Naive thymus-derived CD8-positive, alpha-beta T cell (primary cell): ENCODE measurements at regions not wholly inside any gene's neighbourhood (a gene's known extent, or its start where the extent isn't known, plus 50 kb on each side); places are given as distances from the start of the nearest gene placed in this dataset.

Source experiments
- ATAC-seq, 2 donors: fragments of 150-1000 bp; cut with Tn5 transposase in 1 of 2; sonication (Bioruptor Pico), chemical (Tn5 transposase) in 1 of 2; 1 replicate in 1 of 2; 2 replicates in 1 of 2; pipeline ENCODE4 v1.10.0; 2021; ENCODE audit warnings: mild to moderate bottlenecking in 2 of 2, moderate library complexity in 2 of 2
- POLR2A ChIA-PET: fragments of 350-600 bp; sonication (Branson Sonifier 250); formaldehyde crosslinking; loops from one replicate; lab custom pipeline; 2021; ENCODE audit warnings: antibody characterized with exemption; lab: Charles Lee
- DNase-seq, 10 donors: peaks; one replicate each; pipeline versions ENCODE4 v3.0.0 to v3.0.0-alpha.2; 2020 to 2022
- H3K27ac Mint-ChIP-seq, 10 donors: one replicate each; pipeline ENCODE4 v1.8.0; 2020 to 2022; ENCODE audit warnings: mild to moderate bottlenecking in 10 of 10, mixed read lengths in 10 of 10, moderate library complexity in 4 of 10, inconsistent platforms in 1 of 10
- H3K27me3 Mint-ChIP-seq, 5 donors: one replicate each; pipeline ENCODE4 v1.8.0; 2021 to 2022; ENCODE audit warnings: mixed read lengths in 5 of 5
- H3K36me3 Mint-ChIP-seq, 3 donors: one replicate each; pipeline ENCODE4 v1.8.0; 2020 to 2022; ENCODE audit warnings: mixed read lengths in 3 of 3, mild to moderate bottlenecking in 2 of 3, inconsistent platforms in 1 of 3
- H3K4me1 Mint-ChIP-seq, 4 donors: one replicate each; pipeline ENCODE4 v1.8.0; 2021 to 2022; ENCODE audit warnings: mixed read lengths in 4 of 4
- H3K4me3 Mint-ChIP-seq, 10 donors: one replicate each; pipeline ENCODE4 v1.8.0; 2020 to 2022; ENCODE audit warnings: mild to moderate bottlenecking in 10 of 10, mixed read lengths in 10 of 10, moderate library complexity in 6 of 10, inconsistent platforms in 1 of 10
- H3K9me3 Mint-ChIP-seq, 9 donors: one replicate each; pipeline ENCODE4 v1.8.0; 2020 to 2022; ENCODE audit warnings: mixed read lengths in 9 of 9, mild to moderate bottlenecking in 3 of 9, inconsistent platforms in 1 of 9, moderate library complexity in 1 of 9

- peaks cover 0 to 10% (median 1%) of the 10 kb centered on the region in 5 donors for H3K27me3 Mint-ChIP-seq
- H3K4me3 Mint-ChIP-seq: no peak overlapping the region
- POLR2A ChIA-PET: no interaction called here
- no peak overlapping the region for H3K27ac Mint-ChIP-seq
- H3K9me3 Mint-ChIP-seq: no peaks in the 10 kb centered on the region
- H3K36me3 Mint-ChIP-seq: no peaks in the 10 kb centered on the region
- DNase-seq: no peak
- no peak for ATAC-seq
- no peaks in the 10 kb centered on the region for H3K4me1 Mint-ChIP-seq
These were observed 203.4 kb downstream of the KIT start for GRCh38 chr4:54861201-54861600.

- POLR2A ChIA-PET: no interaction called here
- H3K4me3 Mint-ChIP-seq: no peak overlapping the region
- no peak for ATAC-seq
- H3K9me3 Mint-ChIP-seq: no peaks in the 10 kb centered on the region
- H3K27me3 Mint-ChIP-seq: peaks cover 0 to 10% (median 1%) of the 10 kb centered on the region in 5 donors
- no peak overlapping the region for H3K27ac Mint-ChIP-seq
- DNase-seq: no peak
- no peaks in the 10 kb centered on the region for H3K4me1 Mint-ChIP-seq
- no peaks in the 10 kb centered on the region for H3K36me3 Mint-ChIP-seq
These were observed 197.6 kb downstream of the KIT start for GRCh38 chr4:54855191-54855854.

GRCh38 chr4:54852602-54853001, 194.8 kb downstream of the KIT start:
- Mint-ChIP-seq H3K27me3 (peaks cover 0 to 4% (median 1%) of the 10 kb centered on the region in 5 donors), H3K36me3 (no peaks in the 10 kb centered on the region), H3K4me1 (no peaks in the 10 kb centered on the region), H3K27ac (no peak overlapping the region), H3K9me3 (no peaks in the 10 kb centered on the region), H3K4me3 (no peak overlapping the region)
- POLR2A ChIA-PET: no interaction called here
- ATAC-seq (no peak), DNase-seq (no peak)

- Mint-ChIP-seq H3K36me3 (no peaks in the 10 kb centered on the region), H3K4me1 (no peaks in the 10 kb centered on the region), H3K4me3 (no peak overlapping the region), H3K27me3 (peaks cover 0 to 4% (median 0%) of the 10 kb centered on the region in 5 donors), H3K9me3 (no peaks in the 10 kb centered on the region), H3K27ac (no peak overlapping the region)
- ATAC-seq (no peak), DNase-seq (no peak)
- POLR2A ChIA-PET: no interaction called here
These were observed 194.3 kb downstream of the KIT start for GRCh38 chr4:54852054-54852453.

GRCh38 chr4:54844911-54845310, 187.2 kb downstream of the KIT start:
- peaks cover 0 to 10% (median 0%) of the 10 kb centered on the region in 4 donors for H3K4me1 Mint-ChIP-seq
- POLR2A ChIA-PET: no interaction called here
- no peak overlapping the region for H3K4me3 Mint-ChIP-seq

GRCh38 chr4:54843946-54844345, 186.2 kb downstream of the KIT start:
- H3K27me3 Mint-ChIP-seq: no peaks in the 10 kb centered on the region
- H3K4me1 Mint-ChIP-seq: peaks cover 0 to 10% (median 0%) of the 10 kb centered on the region in 4 donors

More at GRCh38 chr4:54844911-54845310, 187.2 kb downstream of the KIT start:
- H3K36me3 Mint-ChIP-seq: no peaks in the 10 kb centered on the region
- H3K27me3 Mint-ChIP-seq: no peaks in the 10 kb centered on the region
- H3K27ac Mint-ChIP-seq: no peak overlapping the region
- peaks cover 0 to 2% (median 0%) of the 10 kb centered on the region in 9 donors for H3K9me3 Mint-ChIP-seq
- DNase-seq (no peak), ATAC-seq (no peak)

GRCh38 chr4:54843106-54843505, 185.3 kb downstream of the KIT start:
- Mint-ChIP-seq H3K4me3 (no peak overlapping the region), H3K4me1 (peaks cover 0 to 10% (median 0%) of the 10 kb centered on the region in 4 donors), H3K27ac (no peak overlapping the region), H3K36me3 (no peaks in the 10 kb centered on the region), H3K9me3 (peaks cover 0 to 2% (median 0%) of the 10 kb centered on the region in 9 donors), H3K27me3 (no peaks in the 10 kb centered on the region)
- no peak for DNase-seq
- POLR2A ChIA-PET: no interaction called here
- no peak for ATAC-seq

More at GRCh38 chr4:54843946-54844345, 186.2 kb downstream of the KIT start:
- H3K27ac Mint-ChIP-seq: no peak overlapping the region
- H3K36me3 Mint-ChIP-seq: no peaks in the 10 kb centered on the region
- POLR2A ChIA-PET: no interaction called here
- peaks cover 0 to 2% (median 0%) of the 10 kb centered on the region in 9 donors for H3K9me3 Mint-ChIP-seq
- no peak overlapping the region for H3K4me3 Mint-ChIP-seq
- ATAC-seq (no peak), DNase-seq (no peak)

GRCh38 chr4:54842656-54843055, 184.9 kb downstream of the KIT start:
- ATAC-seq (no peak), DNase-seq (no peak)
- H3K9me3 Mint-ChIP-seq: peaks cover 0 to 2% (median 0%) of the 10 kb centered on the region in 9 donors
- H3K27me3 Mint-ChIP-seq: no peaks in the 10 kb centered on the region
- no peak overlapping the region for H3K4me3 Mint-ChIP-seq
- POLR2A ChIA-PET: no interaction called here
- H3K27ac Mint-ChIP-seq: no peak overlapping the region
- H3K4me1 Mint-ChIP-seq: peaks cover 0 to 10% (median 0%) of the 10 kb centered on the region in 4 donors
- H3K36me3 Mint-ChIP-seq: no peaks in the 10 kb centered on the region

- ATAC-seq (no peak), DNase-seq (no peak)
- peaks cover 0 to 10% (median 0%) of the 10 kb centered on the region in 4 donors for H3K4me1 Mint-ChIP-seq
- no peaks in the 10 kb centered on the region for H3K36me3 Mint-ChIP-seq
- H3K9me3 Mint-ChIP-seq: peaks cover 0 to 2% (median 0%) of the 10 kb centered on the region in 9 donors
- H3K4me3 Mint-ChIP-seq: no peak overlapping the region
- H3K27me3 Mint-ChIP-seq: no peaks in the 10 kb centered on the region
- no peak overlapping the region for H3K27ac Mint-ChIP-seq
- POLR2A ChIA-PET: no interaction called here
These were observed 184.5 kb downstream of the KIT start for GRCh38 chr4:54842226-54842625.

GRCh38 chr4:54840992-54841768, 183.4 kb downstream of the KIT start:
- no peak for ATAC-seq
- no peak for DNase-seq
- H3K36me3 Mint-ChIP-seq: no peaks in the 10 kb centered on the region
- H3K27me3 Mint-ChIP-seq: no peaks in the 10 kb centered on the region
- peak overlapping the region in 1 of 10 donors; percentile 33 for H3K27ac Mint-ChIP-seq
- H3K9me3 Mint-ChIP-seq: peaks cover 0 to 2% (median 0%) of the 10 kb centered on the region in 9 donors
- POLR2A ChIA-PET: no interaction called here
- no peak overlapping the region for H3K4me3 Mint-ChIP-seq
- peaks cover 0 to 10% (median 0%) of the 10 kb centered on the region in 4 donors for H3K4me1 Mint-ChIP-seq

GRCh38 chr4:54840430-54840829, 182.7 kb downstream of the KIT start:
- Mint-ChIP-seq H3K27me3 (no peaks in the 10 kb centered on the region), H3K9me3 (peaks cover 0 to 2% (median 0%) of the 10 kb centered on the region in 9 donors), H3K36me3 (no peaks in the 10 kb centered on the region), H3K4me1 (peaks cover 0 to 10% (median 0%) of the 10 kb centered on the region in 4 donors), H3K27ac (no peak overlapping the region), H3K4me3 (no peak overlapping the region)
- POLR2A ChIA-PET: no interaction called here
- no peak for ATAC-seq
- DNase-seq: no peak

GRCh38 chr4:54838301-54838700, 180.5 kb downstream of the KIT start:
- Mint-ChIP-seq H3K27ac (no peak overlapping the region), H3K27me3 (no peaks in the 10 kb centered on the region), H3K9me3 (peaks cover 0 to 2% (median 0%) of the 10 kb centered on the region in 9 donors), H3K4me3 (no peak overlapping the region), H3K36me3 (no peaks in the 10 kb centered on the region), H3K4me1 (peaks cover 0 to 10% (median 0%) of the 10 kb centered on the region in 4 donors)
- no peak for DNase-seq
- POLR2A ChIA-PET: no interaction called here
- no peak for ATAC-seq

GRCh38 chr4:54837576-54838140, 179.9 kb downstream of the KIT start:
- Mint-ChIP-seq H3K4me3 (no peak overlapping the region), H3K4me1 (peaks cover 0 to 10% (median 0%) of the 10 kb centered on the region in 4 donors), H3K36me3 (no peaks in the 10 kb centered on the region), H3K27me3 (no peaks in the 10 kb centered on the region), H3K9me3 (peaks cover 0 to 2% (median 0%) of the 10 kb centered on the region in 9 donors), H3K27ac (no peak overlapping the region)
- ATAC-seq (no peak), DNase-seq (no peak)
- POLR2A ChIA-PET: no interaction called here
